ENCODE measurements at regions not wholly inside any gene's neighbourhood (a gene's known extent, or its start where the extent isn't known, plus 50 kb on each side); places are given as distances from the start of the nearest gene placed in this dataset.

DNA sequence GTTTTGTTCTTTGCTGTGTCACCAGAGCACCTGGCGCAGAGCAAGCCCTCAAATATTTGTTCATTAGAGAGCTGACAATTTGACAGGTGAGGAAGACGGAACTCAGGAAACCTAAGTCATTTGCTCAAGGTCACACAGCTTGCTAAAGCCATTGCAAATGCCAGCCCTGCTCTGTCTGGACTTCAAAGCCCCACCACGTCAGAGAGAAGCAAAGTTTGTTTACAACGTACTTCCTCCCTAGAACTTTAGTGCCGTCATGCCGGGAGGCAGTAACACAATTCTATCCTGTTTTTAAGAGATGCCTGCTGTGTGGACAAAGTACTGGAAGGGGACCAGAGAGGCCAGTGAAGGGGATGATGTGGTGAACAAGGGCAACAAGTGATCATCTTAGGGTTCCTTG, 216.6 kb upstream of the PRICKLE2 start:
- peak overlapping the region; percentile 56 to 78 for H3K27ac ChIP-seq (ENCODE audit: low read depth in 2 of 2, low read length in 2 of 2)
- intact Hi-C loops (cut with DNase I): no loop called here
- H3K9ac ChIP-seq (ENCODE audit: low read length in 3 of 3): peak overlapping the region in 1 of 3 donors; percentile 20
- TF ChIP-seq CTCF (IDR thresholded peaks at IDR 0.05; ENCODE audit: borderline replicate concordance, extremely low read depth, insufficient read depth): no peak
- H3K9me3 ChIP-seq (ENCODE audit: control insufficient read depth in 2 of 3, insufficient read depth in 1 of 3, low read length in 3 of 3): no peaks in the 10 kb centered on the region
- H3K4me1 ChIP-seq (ENCODE audit: control insufficient read depth in 2 of 3, insufficient read depth in 2 of 3, low read depth in 1 of 3, low read length in 3 of 3): peaks cover 6 to 32% (median 16%) of the 10 kb centered on the region in 3 donors
- H3K27me3 ChIP-seq (ENCODE audit: control insufficient read depth, insufficient read depth, low read length): no peaks in the 10 kb centered on the region
- DNase-seq: peak in 1 of 5 donors; percentile 37
- no peak for FAIRE-seq
- H3K36me3 ChIP-seq (ENCODE audit: control insufficient read depth in 2 of 3, insufficient read depth in 3 of 3, low read length in 3 of 3): no peaks in the 10 kb centered on the region
- no peak overlapping the region for H3K4me3 ChIP-seq (ENCODE audit: low read length in 3 of 3)

- DNase-seq (peak in 1 of 5 donors; percentile 61), FAIRE-seq (peak; percentile 87)
- peak overlapping the region; percentile 47 to 78 for H3K27ac ChIP-seq (ENCODE audit: low read depth in 2 of 2, low read length in 2 of 2)
- peaks cover 6 to 36% (median 16%) of the 10 kb centered on the region in 3 donors for H3K4me1 ChIP-seq (ENCODE audit: control insufficient read depth in 2 of 3, insufficient read depth in 2 of 3, low read depth in 1 of 3, low read length in 3 of 3)
- intact Hi-C loops (cut with DNase I): no loop called here
- H3K9ac ChIP-seq (ENCODE audit: low read length in 3 of 3): peak overlapping the region in 1 of 3 donors; percentile 42
- no peak for TF ChIP-seq CTCF (IDR thresholded peaks at IDR 0.05; ENCODE audit: borderline replicate concordance, extremely low read depth, insufficient read depth)
- no peaks in the 10 kb centered on the region for H3K36me3 ChIP-seq (ENCODE audit: control insufficient read depth in 2 of 3, insufficient read depth in 3 of 3, low read length in 3 of 3)
- H3K9me3 ChIP-seq (ENCODE audit: control insufficient read depth in 2 of 3, insufficient read depth in 1 of 3, low read length in 3 of 3): no peaks in the 10 kb centered on the region
- no peaks in the 10 kb centered on the region for H3K27me3 ChIP-seq (ENCODE audit: control insufficient read depth, insufficient read depth, low read length)
- H3K4me3 ChIP-seq (ENCODE audit: low read length in 3 of 3): peak overlapping the region in 1 of 3 donors; percentile 15
These were observed 215.2 kb upstream of the PRICKLE2 start for GRCh38 chr3:64440498-64440897.

GRCh38 chr3:64438812-64439211, 213.5 kb upstream of the PRICKLE2 start:
- intact Hi-C loops (cut with DNase I): no loop called here
- H3K9me3 ChIP-seq (ENCODE audit: control insufficient read depth in 2 of 3, insufficient read depth in 1 of 3, low read length in 3 of 3): no peaks in the 10 kb centered on the region
- TF ChIP-seq CTCF (IDR thresholded peaks at IDR 0.05; ENCODE audit: borderline replicate concordance, extremely low read depth, insufficient read depth): no peak
- H3K4me3 ChIP-seq (ENCODE audit: low read length in 3 of 3): no peak overlapping the region
- H3K9ac ChIP-seq (ENCODE audit: low read length in 3 of 3): no peak overlapping the region
- DNase-seq (peak in 1 of 5 donors; percentile 71), FAIRE-seq (no peak)
- H3K27ac ChIP-seq (ENCODE audit: low read depth in 2 of 2, low read length in 2 of 2): no peak overlapping the region
- H3K27me3 ChIP-seq (ENCODE audit: control insufficient read depth, insufficient read depth, low read length): no peaks in the 10 kb centered on the region
- H3K4me1 ChIP-seq (ENCODE audit: control insufficient read depth in 2 of 3, insufficient read depth in 2 of 3, low read depth in 1 of 3, low read length in 3 of 3): peaks cover 6 to 36% (median 14%) of the 10 kb centered on the region in 3 donors
- H3K36me3 ChIP-seq (ENCODE audit: control insufficient read depth in 2 of 3, insufficient read depth in 3 of 3, low read length in 3 of 3): no peaks in the 10 kb centered on the region

- Histone ChIP-seq H3K9me3 (ENCODE audit: control insufficient read depth in 2 of 3, insufficient read depth in 1 of 3, low read length in 3 of 3) (no peaks in the 10 kb centered on the region), H3K4me3 (ENCODE audit: low read length in 3 of 3) (no peak overlapping the region), H3K36me3 (ENCODE audit: control insufficient read depth in 2 of 3, insufficient read depth in 3 of 3, low read length in 3 of 3) (no peaks in the 10 kb centered on the region), H3K27ac (ENCODE audit: low read depth in 2 of 2, low read length in 2 of 2) (no peak overlapping the region), H3K4me1 (ENCODE audit: control insufficient read depth in 2 of 3, insufficient read depth in 2 of 3, low read depth in 1 of 3, low read length in 3 of 3) (peaks cover 6 to 36% (median 11%) of the 10 kb centered on the region in 3 donors), H3K27me3 (ENCODE audit: control insufficient read depth, insufficient read depth, low read length) (no peaks in the 10 kb centered on the region), H3K9ac (ENCODE audit: low read length in 3 of 3) (no peak overlapping the region)
- FAIRE-seq: no peak
- DNase-seq: peak in 1 of 5 donors; percentile 37
- intact Hi-C loops (cut with DNase I): no loop called here
- no peak for TF ChIP-seq CTCF (IDR thresholded peaks at IDR 0.05; ENCODE audit: borderline replicate concordance, extremely low read depth, insufficient read depth)
These were observed 212.8 kb upstream of the PRICKLE2 start for GRCh38 chr3:64438066-64438465.

Measured in kidney (tissue), 13 donors.